Vagina (tissue), 2 donors: ENCODE measurements at regions not wholly inside any gene's neighbourhood (a gene's known extent, or its start where the extent isn't known, plus 50 kb on each side); places are given as distances from the start of the nearest gene placed in this dataset.

Experiments
- POLR2A ChIP-seq, 2 donors: fragments of 450-650 bp; IDR thresholded peaks; one replicate each; pipeline ENCODE4 v1.6.1; 2017; ENCODE audit warnings: antibody characterized with exemption in 2 of 2, mild to moderate bottlenecking in 2 of 2, moderate library complexity in 2 of 2
- TF ChIP-seq, protein P1 (sequence below), 3 experiments: fragments of 450-650 bp in 2 of 3; fragments of 200-600 bp in 1 of 3; sonication (generic) in 1 of 3; IDR thresholded peaks; one replicate each; pipeline ENCODE4 v1.5.1; 2017 to 2019; ENCODE audit warnings: antibody characterized with exemption in 3 of 3, mild to moderate bottlenecking in 2 of 3, moderate library complexity in 2 of 3

DNA sequence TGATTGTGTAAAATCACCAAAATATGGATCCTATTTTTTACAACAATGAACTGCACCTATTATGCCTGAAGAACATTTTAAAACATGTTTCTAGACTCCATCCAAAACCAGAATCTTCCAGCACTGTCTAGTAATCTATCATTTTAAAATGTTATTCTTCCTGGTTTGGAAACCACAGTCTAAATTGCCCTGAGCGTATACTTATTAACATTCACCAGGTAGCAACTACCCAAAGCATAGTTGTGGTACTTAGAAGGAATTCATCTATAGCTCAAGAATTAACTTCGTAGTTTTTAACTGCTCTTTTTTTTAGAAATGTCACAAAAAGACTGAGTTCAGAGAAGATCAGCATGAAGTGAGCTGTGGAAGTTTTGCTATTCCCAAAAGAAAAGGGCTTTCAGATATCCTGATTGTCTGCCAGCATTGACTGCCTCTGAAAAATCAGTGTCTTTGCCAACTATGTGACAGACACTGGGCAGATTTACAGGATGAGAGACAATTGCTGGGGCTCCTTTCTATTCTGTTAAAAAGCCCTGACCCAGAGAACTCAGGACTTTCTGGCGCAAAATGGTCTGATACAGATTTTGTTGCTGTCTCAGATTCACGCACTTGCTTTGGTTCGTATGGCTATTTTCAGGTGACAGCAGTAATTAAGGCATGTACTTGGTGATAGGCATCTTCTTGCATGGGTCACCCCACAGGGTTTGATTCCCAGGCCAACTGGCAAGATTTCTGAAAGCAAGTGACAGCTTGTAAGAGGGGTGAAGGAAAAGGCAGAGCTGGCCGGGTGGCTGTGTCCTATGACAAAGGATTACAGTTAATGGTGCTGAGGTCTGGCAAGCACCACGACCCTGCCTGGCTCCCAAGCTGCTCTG, 152.5 kb upstream of the RAI14 start:
- TF ChIP-seq, protein P1, sequence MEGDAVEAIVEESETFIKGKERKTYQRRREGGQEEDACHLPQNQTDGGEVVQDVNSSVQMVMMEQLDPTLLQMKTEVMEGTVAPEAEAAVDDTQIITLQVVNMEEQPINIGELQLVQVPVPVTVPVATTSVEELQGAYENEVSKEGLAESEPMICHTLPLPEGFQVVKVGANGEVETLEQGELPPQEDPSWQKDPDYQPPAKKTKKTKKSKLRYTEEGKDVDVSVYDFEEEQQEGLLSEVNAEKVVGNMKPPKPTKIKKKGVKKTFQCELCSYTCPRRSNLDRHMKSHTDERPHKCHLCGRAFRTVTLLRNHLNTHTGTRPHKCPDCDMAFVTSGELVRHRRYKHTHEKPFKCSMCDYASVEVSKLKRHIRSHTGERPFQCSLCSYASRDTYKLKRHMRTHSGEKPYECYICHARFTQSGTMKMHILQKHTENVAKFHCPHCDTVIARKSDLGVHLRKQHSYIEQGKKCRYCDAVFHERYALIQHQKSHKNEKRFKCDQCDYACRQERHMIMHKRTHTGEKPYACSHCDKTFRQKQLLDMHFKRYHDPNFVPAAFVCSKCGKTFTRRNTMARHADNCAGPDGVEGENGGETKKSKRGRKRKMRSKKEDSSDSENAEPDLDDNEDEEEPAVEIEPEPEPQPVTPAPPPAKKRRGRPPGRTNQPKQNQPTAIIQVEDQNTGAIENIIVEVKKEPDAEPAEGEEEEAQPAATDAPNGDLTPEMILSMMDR (IDR thresholded peaks at IDR 0.05): no peak
- no peak for TF ChIP-seq POLR2A (IDR thresholded peaks at IDR 0.05)
